ENCODE measurements at regions not wholly inside any gene's neighbourhood (a gene's known extent, or its start where the extent isn't known, plus 50 kb on each side); places are given as distances from the start of the nearest gene placed in this dataset.

DNA sequence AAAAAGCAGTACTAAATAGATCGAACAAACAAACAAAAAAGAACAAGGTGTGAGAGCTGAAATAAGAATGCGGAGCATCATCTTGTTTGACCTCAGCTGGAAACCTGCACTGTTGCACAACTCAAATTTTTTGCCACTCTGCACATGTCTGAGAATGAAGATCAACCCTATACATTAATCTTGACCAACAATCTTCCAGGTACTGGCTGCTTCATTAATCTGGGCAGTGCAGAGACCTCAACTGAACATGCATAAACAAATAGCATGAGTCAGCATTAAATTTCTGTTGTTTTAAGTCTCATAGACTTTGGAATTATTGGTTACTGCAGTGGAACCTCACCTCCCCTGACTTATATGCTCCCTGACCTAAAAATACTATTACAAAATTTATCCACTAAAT, 114.6 kb upstream of the FTMT start:
- H3K27ac Mint-ChIP-seq: no peak overlapping the region
- H3K9me3 Mint-ChIP-seq: no peaks in the 10 kb centered on the region
- H3K36me3 Mint-ChIP-seq: no peaks in the 10 kb centered on the region
- no peaks in the 10 kb centered on the region for H3K27me3 Mint-ChIP-seq
- no peak for ATAC-seq
- H3K4me3 Mint-ChIP-seq: no peak overlapping the region
- no peaks in the 10 kb centered on the region for H3K4me1 Mint-ChIP-seq

DNA sequence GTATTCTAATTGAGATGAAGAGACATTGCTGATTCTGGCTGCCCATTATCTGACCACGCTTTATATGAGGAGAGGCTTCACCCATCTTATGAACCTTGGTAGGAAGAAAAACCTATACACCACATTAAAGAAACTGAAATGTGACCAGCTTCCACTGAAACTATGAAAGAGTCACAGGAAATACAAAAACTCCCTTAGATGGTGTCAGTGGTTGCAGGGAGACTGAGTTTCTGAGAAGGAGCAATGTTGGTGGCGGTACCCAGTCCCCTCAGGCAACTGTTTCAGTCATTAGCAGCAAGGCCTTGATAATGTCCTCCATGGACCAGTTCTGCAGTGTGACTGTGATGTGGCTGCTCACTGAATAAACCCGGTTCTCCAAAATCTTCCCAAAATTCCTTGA, 110.5 kb upstream of the FTMT start:
- ATAC-seq: no peak
- no peaks in the 10 kb centered on the region for H3K27me3 Mint-ChIP-seq
- H3K4me3 Mint-ChIP-seq: no peak overlapping the region
- H3K4me1 Mint-ChIP-seq: no peaks in the 10 kb centered on the region
- no peak overlapping the region for H3K27ac Mint-ChIP-seq
- peaks cover 3% of the 10 kb centered on the region for H3K9me3 Mint-ChIP-seq
- H3K36me3 Mint-ChIP-seq: no peaks in the 10 kb centered on the region

DNA sequence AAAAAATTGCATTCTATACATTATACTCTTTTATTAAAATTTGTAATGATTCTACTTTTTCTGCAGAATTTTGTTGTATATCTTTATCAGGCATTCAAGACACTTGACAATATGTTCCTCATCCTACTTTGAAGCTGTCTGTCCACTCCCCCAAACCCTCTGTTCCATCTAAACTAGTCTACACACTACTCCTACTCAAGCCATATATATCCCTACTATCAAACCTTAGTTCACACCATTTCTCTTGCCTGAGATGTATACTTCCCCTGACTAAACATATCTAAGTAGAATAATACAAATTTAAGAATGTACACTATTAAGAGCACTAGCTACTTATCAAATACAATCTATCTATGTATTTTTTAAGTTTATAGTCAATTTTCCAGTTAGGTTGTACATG, 107.1 kb upstream of the FTMT start:
- Mint-ChIP-seq H3K9me3 (peaks cover 3% of the 10 kb centered on the region), H3K4me1 (no peaks in the 10 kb centered on the region), H3K27ac (no peak overlapping the region), H3K27me3 (no peaks in the 10 kb centered on the region), H3K36me3 (no peaks in the 10 kb centered on the region), H3K4me3 (no peak overlapping the region)
- no peak for ATAC-seq

DNA sequence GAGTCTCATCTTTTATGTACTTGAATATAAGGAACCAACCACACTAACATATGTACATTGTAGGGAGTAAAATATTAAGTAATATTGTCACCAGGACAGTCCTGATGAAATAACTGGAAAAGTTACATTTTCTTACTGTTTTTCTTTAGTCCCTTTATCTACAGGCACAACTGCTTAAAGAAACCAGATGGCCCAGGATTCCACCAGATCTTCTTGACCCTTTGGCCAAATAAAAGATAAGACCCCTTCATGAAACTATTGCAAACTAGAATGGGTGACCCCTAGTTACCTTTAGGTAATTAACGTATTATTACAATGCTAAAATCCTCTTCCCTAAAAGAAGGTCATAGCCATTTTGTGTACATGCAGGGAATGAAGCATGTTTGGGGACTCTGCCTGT, 106.3 kb upstream of the FTMT start:
- Mint-ChIP-seq H3K36me3 (no peaks in the 10 kb centered on the region), H3K9me3 (peaks cover 3% of the 10 kb centered on the region), H3K4me1 (no peaks in the 10 kb centered on the region), H3K27ac (no peak overlapping the region), H3K27me3 (no peaks in the 10 kb centered on the region), H3K4me3 (no peak overlapping the region)
- no peak for ATAC-seq

DNA sequence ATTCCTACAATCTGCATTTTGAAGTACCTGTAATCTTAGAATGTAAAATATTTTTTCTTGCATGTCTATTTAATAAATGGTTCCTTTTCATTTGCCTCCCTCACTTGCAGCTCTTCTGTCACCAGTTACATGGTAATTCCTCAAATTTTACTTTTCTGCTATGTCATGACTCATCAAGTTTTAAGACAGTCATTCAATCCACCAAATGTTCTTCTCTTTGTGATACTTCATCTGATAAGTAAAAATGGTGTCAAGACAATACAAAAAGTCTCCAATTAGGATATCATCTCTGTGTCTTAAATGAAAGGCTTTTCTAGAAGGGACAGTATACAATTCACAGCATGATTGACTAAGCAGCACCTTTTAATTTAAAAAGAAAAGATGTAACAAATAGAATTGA, 104.9 kb upstream of the FTMT start:
- no peak for ATAC-seq
- Mint-ChIP-seq H3K4me3 (no peak overlapping the region), H3K27me3 (no peaks in the 10 kb centered on the region), H3K36me3 (no peaks in the 10 kb centered on the region), H3K27ac (no peak overlapping the region), H3K9me3 (peaks cover 3% of the 10 kb centered on the region), H3K4me1 (no peaks in the 10 kb centered on the region)

DNA sequence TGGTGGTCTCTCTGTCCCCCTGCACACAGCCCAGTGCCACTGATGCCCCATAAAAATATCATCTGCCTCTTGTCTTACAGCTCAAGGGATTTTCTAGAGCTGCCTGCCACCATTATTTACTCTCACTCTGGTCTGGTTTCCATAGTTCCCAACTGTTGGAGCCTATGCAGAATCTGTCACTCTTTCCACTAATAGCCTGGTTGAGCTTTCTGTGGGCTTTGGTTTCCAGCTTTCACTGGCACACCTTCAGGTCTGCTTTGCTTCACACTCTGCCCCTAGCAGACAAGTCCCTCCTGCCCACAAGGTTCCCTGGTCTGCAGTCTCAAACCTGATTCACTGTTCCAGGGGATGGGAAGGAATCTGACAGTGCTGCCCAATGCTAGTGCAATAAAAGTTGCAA, 103.0 kb upstream of the FTMT start:
- no peak for ATAC-seq
- Mint-ChIP-seq H3K36me3 (no peaks in the 10 kb centered on the region), H3K4me1 (no peaks in the 10 kb centered on the region), H3K27me3 (no peaks in the 10 kb centered on the region), H3K9me3 (no peaks in the 10 kb centered on the region), H3K27ac (no peak overlapping the region), H3K4me3 (no peak overlapping the region)

DNA sequence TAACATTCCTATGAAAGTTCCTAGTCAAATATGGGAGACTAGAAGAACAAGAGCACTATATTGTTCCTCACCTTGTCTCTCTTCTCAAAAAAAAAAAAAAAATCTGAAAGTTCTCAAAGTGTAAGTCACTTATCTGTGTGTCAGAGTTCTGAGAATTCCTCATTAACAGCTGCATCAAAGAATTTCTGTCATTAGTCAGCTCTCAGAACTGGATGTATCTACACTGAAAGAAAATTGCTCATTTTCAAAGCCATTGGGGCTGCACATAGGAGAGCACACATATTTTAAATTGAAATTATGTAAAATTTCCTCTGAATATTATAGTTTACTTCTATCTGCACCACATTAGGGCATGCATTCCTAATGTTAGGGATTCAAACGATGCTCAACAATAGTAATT, 99.5 kb upstream of the FTMT start:
- no peaks in the 10 kb centered on the region for H3K27me3 Mint-ChIP-seq
- H3K4me3 Mint-ChIP-seq: no peak overlapping the region
- no peak overlapping the region for H3K27ac Mint-ChIP-seq
- no peaks in the 10 kb centered on the region for H3K4me1 Mint-ChIP-seq
- no peak for ATAC-seq
- no peaks in the 10 kb centered on the region for H3K9me3 Mint-ChIP-seq
- no peaks in the 10 kb centered on the region for H3K36me3 Mint-ChIP-seq

DNA sequence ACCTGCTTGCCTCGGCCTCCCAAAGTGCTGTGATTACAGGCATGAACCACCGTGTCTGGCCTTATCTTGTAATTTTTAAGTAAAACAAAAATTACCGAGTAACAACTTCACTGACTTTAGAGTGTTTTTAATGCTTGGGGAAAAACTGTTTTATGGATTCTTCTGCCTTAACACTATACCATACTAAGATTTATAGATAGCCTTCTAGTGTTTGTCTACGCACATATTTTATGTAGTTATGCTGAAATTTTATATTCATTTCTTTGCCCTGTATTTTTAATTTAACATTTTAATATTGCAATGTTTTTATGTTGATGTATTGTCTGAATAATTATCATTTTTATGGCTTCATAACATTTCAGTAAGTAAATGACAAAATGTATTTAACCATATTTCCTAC, 96.4 kb upstream of the FTMT start:
- no peaks in the 10 kb centered on the region for H3K4me1 Mint-ChIP-seq
- H3K4me3 Mint-ChIP-seq: no peak overlapping the region
- H3K27me3 Mint-ChIP-seq: no peaks in the 10 kb centered on the region
- H3K27ac Mint-ChIP-seq: no peak overlapping the region
- no peaks in the 10 kb centered on the region for H3K36me3 Mint-ChIP-seq
- H3K9me3 Mint-ChIP-seq: no peaks in the 10 kb centered on the region
- ATAC-seq: no peak

DNA sequence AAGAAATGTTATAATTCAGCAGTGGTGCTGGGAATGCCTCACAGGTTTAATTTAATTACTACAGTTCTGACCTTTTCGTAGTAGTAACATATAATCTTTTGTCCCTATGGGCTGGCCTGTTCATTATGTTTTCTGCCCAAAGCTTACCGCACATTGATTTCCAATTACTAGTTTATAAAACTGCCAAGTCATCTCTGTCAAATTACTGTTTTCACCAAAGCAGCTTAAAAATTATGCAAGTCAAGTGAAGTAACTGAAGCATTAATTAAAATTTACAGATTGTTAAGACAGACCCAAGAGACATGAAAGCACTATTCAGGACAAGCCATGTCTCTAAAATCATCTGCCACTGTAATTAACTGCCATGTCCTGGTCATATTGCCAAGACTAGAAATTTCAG, 93.9 kb upstream of the FTMT start:
- Mint-ChIP-seq H3K27me3 (no peaks in the 10 kb centered on the region), H3K4me1 (no peaks in the 10 kb centered on the region), H3K4me3 (no peak overlapping the region), H3K9me3 (no peaks in the 10 kb centered on the region), H3K27ac (no peak overlapping the region), H3K36me3 (no peaks in the 10 kb centered on the region)
- ATAC-seq: no peak

DNA sequence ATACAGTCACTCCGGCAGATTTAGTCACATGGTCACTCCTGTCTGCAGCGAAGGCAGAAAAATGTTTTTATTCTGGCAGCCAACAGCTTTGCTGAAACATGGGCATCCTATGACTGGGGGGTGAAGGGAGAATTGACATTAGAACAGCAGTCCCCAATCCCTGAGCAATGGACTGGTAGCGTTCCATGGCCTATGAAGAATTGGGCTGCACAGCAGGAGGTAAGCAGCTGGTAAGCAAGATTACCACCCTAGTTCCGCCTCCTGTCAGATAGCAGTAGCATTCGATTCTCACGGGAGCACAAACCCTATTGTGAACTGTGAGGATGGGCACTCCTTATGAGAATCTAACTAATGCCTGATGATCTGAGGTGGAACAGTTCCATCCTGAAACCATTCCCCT, 93.1 kb upstream of the FTMT start:
- no peak overlapping the region for H3K4me3 Mint-ChIP-seq
- no peak for ATAC-seq
- no peaks in the 10 kb centered on the region for H3K27me3 Mint-ChIP-seq
- no peaks in the 10 kb centered on the region for H3K4me1 Mint-ChIP-seq
- H3K27ac Mint-ChIP-seq: no peak overlapping the region
- no peaks in the 10 kb centered on the region for H3K36me3 Mint-ChIP-seq
- no peaks in the 10 kb centered on the region for H3K9me3 Mint-ChIP-seq

DNA sequence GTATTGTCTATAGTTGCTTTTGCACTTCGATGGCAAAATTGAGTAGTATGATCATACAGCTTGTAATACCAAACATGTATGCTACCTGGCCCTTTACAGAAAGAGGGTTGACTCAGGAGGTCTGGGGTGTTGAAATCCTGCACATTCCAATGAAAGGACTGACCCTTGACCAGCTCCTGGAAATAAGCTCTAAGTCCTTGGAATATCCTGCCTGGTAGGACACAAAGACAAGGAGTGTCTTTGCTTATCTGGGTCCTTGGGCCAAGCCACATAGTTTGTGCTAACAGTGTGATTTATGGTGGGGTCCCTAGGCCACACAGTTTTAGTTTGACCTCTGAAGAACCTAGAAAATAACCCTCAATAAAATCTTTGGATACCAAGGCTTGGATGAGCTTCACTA, 89.3 kb upstream of the FTMT start:
- Mint-ChIP-seq H3K27ac (no peak overlapping the region), H3K4me1 (no peaks in the 10 kb centered on the region)
- no peak for ATAC-seq

DNA sequence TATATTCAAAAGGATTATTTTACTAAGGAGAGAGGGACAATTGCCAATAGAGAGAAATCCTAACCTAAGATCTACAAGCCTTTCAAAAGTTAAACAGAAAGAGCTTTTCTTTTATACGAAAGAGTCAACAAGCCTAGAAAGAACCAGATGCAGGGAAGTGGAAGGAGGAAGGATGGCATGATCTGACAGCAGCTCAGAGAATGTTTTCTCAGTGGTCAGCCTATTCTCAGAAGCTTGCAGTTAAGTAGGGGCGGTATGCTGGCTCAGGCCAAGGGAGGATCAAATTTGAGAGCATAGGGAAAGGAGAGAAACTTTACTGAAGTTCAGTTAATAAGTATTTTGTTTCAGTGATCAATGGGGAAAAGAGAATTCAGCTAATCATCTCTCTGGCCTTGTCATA, 88.0 kb upstream of the FTMT start:
- Mint-ChIP-seq H3K27ac (no peak overlapping the region), H3K4me3 (no peak overlapping the region), H3K36me3 (no peaks in the 10 kb centered on the region), H3K4me1 (no peaks in the 10 kb centered on the region), H3K9me3 (no peaks in the 10 kb centered on the region), H3K27me3 (no peaks in the 10 kb centered on the region)
- ATAC-seq: no peak

More for the DNA sequence above, 89.3 kb upstream of the FTMT start:
- Mint-ChIP-seq H3K36me3 (no peaks in the 10 kb centered on the region), H3K9me3 (no peaks in the 10 kb centered on the region), H3K4me3 (no peak overlapping the region), H3K27me3 (no peaks in the 10 kb centered on the region)

DNA sequence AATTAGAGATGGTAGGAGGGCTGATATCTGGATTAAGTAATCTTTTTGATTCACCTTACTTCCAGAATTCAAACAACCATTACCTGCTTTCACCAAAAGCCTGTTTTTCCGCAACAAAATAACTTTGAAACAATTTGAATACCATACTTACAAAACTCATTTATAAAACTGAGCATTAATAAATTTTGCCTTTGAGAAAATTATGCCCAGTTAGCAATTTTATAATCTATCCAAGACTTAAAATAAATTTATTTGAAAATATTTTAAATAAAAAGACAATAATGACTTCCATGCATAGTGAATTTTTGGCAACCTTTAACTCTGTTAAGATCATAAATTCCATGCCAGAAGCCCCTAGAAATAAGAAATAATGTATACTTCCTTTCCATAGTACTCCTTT, 71.3 kb upstream of the FTMT start:
- H3K27me3 Mint-ChIP-seq: no peaks in the 10 kb centered on the region
- no peaks in the 10 kb centered on the region for H3K36me3 Mint-ChIP-seq
- H3K9me3 Mint-ChIP-seq: peaks cover 2% of the 10 kb centered on the region
- no peaks in the 10 kb centered on the region for H3K4me1 Mint-ChIP-seq
- no peak overlapping the region for H3K4me3 Mint-ChIP-seq
- ATAC-seq: no peak
- no peak overlapping the region for H3K27ac Mint-ChIP-seq

DNA sequence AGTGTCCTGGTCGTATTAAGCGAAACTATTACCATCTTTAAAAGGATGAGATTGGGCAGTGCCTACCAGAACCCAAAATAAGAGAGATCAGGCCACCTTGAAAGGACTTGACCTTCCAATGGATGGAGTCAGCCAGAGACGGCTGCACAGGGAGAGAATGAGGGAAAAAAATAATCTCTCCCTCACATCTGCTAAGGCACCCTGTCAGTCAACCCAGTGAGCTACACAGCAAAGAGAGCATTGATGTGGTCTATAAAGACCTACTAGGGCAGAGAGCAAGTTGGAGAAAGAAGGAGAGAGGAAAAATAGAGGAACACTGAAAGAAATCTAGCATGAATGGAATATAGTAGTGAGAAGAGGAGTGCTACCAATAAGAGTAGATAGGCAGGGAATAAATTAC, 68.0 kb upstream of the FTMT start:
- Mint-ChIP-seq H3K4me3 (no peak overlapping the region), H3K27ac (no peak overlapping the region), H3K36me3 (no peaks in the 10 kb centered on the region), H3K27me3 (no peaks in the 10 kb centered on the region), H3K4me1 (no peaks in the 10 kb centered on the region), H3K9me3 (no peaks in the 10 kb centered on the region)
- no peak for ATAC-seq

DNA sequence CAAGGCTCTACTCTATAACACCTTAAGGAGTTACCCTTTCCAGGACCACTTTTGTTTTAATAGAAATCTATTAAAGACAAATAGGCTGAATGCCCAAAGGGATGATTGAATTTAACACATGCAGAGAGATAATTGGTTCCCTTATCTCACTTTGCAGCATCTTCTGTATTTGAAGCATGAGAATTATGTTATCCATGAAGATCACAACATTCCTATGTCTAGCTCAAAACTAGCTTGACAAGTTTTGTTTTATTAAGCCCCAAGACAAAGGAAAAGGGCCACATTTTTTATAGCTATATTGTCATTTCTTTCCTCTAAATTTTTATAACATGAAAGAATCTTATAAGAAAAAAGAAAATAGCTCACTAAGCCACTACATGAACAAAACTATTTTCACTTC, 57.9 kb upstream of the FTMT start:
- no peaks in the 10 kb centered on the region for H3K27me3 Mint-ChIP-seq
- ATAC-seq: no peak
- no peaks in the 10 kb centered on the region for H3K4me1 Mint-ChIP-seq
- H3K36me3 Mint-ChIP-seq: no peaks in the 10 kb centered on the region
- H3K27ac Mint-ChIP-seq: no peak overlapping the region
- H3K9me3 Mint-ChIP-seq: no peaks in the 10 kb centered on the region
- H3K4me3 Mint-ChIP-seq: no peak overlapping the region

DNA sequence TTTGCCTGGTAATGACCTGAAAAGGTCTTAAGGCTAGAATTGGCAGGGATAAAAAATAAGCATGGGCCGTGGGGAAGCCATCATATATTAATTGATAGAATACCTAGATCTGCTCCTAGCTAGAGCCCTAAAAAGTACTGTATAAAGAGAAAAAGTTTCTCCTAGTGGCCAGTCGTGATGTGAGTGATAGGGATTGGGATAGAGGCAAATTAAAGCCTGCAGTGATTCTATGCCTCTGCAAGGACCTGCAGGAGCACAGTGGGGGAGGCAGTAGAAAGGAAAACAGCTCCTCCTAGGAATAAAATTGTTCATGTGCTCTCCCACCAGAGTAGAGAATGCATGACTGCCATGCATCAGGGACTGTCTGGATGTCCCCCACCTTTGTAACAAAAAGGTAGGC, 56.2 kb upstream of the FTMT start:
- H3K36me3 Mint-ChIP-seq: no peaks in the 10 kb centered on the region
- no peaks in the 10 kb centered on the region for H3K9me3 Mint-ChIP-seq
- H3K27ac Mint-ChIP-seq: no peak overlapping the region
- H3K4me3 Mint-ChIP-seq: no peak overlapping the region
- no peaks in the 10 kb centered on the region for H3K4me1 Mint-ChIP-seq
- no peaks in the 10 kb centered on the region for H3K27me3 Mint-ChIP-seq
- ATAC-seq: no peak

DNA sequence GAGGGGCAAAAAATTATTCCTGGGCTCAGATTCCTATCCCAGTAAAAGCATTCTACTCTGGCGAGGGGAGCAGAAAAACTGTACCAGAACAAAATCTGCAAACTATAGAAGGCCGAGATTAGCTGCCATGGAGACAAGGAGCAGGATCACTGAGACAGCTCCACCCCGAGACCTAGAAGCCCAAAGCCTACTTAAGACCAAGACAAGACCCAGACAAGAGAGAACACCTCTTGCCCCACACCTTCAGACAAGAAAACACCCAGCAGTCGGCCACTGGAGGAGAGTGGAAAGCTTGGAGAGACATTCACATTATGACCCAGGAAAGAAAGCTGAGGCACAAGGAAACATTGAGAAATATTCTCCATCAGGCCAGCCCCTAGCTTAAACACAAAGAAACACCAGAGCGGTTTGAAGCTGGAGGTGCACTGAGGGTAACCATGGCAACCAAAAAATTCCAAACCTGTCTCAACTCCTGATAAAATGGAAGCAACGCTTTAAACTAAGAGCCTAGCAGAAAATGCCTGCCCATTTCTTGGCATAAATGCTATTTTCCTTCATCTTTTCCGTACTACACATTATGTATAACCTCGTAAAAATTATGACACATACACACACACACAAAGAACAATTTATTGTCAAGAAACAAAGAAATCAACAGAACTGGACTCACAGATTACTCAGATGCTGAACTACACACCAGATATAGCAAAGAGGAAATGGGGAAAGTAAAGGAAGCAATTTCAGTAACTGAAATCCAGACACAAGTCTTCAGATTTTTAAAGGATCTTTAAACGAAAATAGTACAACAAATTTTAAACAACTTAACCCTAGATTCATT, 53.8 kb upstream of the FTMT start:
- Mint-ChIP-seq H3K4me1 (no peaks in the 10 kb centered on the region), H3K27me3 (no peaks in the 10 kb centered on the region), H3K36me3 (no peaks in the 10 kb centered on the region), H3K9me3 (no peaks in the 10 kb centered on the region), H3K4me3 (no peak overlapping the region), H3K27ac (no peak overlapping the region)
- no peak for ATAC-seq
